Activated CD4-positive, alpha-beta T cell treated with anti-CD3 and anti-CD28 coated beads, Interleukin-2, Interleukin-6, amounts not matched to agents 100 ng/mL and 50 ng/mL, durations not matched to agents 16 hours and 8 hours (primary cell): ENCODE measurements at regions not wholly inside any gene's neighbourhood (a gene's known extent, or its start where the extent isn't known, plus 50 kb on each side); places are given as distances from the start of the nearest gene placed in this dataset.
A peak's percentile ranks its signal among the peaks of the same experiment; 100 is the strongest.

Experiments
- DNase-seq: peaks from one replicate; pipeline ENCODE4 v3.0.0-alpha.2; 2020

DNA sequence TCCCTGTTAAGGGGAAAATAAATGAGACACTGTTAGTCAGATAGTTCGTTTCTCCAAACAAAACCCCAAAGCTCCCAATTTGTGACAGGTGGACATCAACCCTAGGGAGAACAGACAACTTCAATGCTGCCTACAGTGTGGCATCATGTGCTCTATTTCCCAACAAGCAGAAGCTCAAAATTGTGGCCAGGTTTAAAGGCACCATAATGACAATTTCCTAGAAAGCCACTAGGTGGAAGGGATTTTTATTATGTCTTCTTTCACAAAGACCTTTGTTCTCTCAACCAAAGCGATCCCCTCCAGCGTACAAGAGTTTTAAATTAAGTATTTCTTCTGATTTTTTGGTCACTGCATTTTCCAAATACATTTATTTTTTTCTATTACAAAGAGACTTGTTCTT, 88.0 kb upstream of the MBIP start:
- no peak for DNase-seq

- DNase-seq: no peak
These were observed 85.3 kb upstream of the MBIP start for GRCh38 chr14:36405589-36406274.

GRCh38 chr14:36402867-36403266, 82.4 kb upstream of the MBIP start:
- no peak for DNase-seq

DNA sequence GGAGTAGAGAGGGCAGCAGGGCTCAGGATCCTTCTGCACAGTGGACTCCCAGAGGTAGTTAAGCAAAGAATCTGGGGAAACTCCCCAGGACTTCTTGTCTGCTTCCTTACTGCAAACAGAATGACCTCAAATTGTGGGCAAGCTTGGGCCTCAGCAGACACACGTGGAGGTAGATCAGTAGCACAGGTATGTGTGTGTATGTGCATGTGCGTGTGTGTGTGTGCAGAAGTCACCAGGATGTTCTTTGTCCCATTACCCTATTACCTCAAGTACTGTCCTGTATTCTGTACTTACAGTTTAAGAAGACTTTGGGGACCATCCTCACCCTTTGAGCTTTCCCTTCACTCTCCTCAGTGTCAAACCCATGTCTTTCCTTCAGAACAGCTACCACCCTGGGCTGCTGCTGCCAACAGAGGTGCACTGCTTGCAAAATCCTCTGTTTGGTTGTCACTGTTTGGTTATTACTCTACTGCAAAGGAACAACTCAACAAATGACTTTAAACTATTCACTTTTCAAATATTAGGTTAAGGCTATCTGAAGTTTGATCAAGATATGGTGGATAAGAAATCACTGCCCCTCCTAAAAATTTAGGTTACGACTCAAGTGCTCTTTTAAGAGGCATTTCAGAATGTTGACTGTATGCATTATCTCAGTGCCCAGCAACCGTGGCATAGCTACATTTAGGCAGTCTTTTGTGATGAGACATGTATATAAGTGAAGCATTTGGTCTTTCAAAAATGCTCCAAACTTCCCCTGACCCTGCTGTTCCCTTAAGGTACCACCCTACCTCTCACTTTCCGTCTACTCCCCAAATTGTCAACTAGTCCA, 78.2 kb upstream of the MBIP start:
- no peak for DNase-seq

- DNase-seq: no peak
These were observed 76.9 kb upstream of the MBIP start for GRCh38 chr14:36397357-36397756.

DNA sequence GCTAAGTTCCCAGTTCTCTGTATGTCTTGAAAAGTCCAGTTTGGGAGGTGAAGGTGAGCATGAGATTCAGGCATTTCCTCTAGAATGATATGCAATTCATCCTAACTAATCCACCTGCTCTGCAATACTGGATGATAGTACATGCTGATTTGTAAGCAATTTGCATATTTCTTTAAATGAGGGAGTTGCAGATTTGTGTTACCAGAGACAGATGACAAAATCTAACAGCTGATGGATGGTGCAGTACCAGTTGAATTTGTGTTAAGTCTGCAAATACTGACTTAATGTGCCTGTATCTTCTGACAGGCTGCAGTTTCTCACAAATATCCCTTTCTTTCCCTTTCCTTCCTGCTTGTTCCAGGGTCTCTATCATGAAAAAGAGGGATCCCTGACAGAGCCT, 76.4 kb upstream of the MBIP start:
- DNase-seq: no peak

DNA sequence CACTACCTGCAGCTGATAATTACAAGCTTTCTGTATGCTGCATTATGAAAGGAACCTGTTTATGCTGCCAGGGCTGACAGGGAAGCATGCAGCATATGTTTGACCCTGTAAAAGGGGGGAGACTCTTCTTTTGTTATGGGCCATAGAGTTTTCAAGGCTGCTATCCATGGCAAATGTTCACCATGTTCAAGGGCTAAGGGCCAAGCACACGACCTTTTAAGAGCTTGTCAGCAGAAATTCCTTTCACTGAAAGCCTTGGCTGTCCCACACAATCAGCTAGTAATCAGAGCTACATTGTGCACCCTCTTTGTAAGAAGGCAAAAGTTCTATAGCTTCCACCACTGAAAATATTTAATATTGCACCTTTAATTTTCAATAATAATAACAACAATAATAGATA, 74.2 kb upstream of the MBIP start:
- no peak for DNase-seq

GRCh38 chr14:36390718-36391117, 70.3 kb upstream of the MBIP start:
- no peak for DNase-seq

DNA sequence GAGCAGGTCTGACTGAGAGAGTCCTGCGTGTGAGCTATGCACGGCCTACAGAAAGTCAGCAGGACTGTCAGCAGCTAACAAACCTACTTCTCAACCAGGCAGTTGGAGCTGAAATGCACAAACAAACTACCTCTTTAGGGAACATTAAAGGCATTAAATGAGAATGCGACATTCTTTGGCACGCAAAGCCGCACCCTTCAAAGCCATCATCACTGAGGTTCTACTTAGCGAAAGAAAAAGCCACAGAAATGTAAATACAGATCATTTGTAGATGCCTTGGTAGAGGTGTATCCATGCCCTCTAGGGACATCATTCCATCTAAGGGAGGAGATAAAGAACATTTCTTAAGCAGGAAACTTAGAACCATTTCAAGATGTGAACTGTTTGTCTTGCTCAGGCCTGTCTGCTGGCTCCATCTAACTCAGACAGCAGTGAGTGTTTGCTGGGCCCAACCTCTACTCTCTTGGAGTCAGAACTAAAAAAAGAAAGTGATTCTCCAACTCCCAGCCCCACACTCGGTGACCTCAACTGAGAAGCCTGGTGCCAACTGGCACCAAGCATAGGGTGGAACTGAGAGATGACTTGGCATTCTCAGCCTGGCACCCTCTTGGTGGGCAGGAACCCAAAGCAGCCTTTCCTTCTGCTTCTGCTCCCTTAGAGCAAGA, 63.5 kb upstream of the MBIP start:
- no peak for DNase-seq

DNA sequence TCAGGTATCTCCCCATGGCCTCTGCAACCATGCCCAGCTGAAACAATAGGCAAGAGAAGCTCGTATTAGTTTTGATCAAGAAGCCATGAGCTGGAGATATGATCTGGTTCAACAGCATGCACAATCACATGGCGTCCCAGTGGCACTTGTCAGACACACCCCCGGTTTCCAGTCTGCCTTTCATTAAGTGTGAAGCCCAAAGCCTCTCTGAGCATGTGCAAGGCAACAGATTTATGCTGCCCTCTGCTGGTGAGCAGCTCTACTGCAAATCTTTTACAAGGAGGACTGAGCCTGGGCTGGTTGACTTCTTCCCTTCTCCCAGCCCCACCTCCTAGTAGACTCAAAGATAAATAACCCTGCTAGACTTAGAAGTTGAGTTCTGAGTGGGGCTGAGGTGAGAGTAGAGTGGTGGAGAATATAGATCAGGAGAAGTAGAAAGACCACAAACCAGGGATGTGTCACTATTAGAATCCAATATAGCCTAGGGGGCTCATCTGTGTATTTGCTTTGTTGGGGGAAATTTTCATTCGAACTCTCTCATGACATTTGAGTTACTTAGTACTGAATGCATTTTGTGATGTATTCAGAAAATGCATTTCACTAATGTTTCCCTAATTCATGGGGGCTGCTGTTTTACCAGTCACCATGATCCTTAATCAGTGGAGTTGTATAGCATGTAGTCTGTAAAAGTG, 53.7 kb upstream of the MBIP start:
- peak; percentile 84 for DNase-seq
